ENCODE measurements at regions not wholly inside any gene's neighbourhood (a gene's known extent, or its start where the extent isn't known, plus 50 kb on each side); places are given as distances from the start of the nearest gene placed in this dataset.

DNA sequence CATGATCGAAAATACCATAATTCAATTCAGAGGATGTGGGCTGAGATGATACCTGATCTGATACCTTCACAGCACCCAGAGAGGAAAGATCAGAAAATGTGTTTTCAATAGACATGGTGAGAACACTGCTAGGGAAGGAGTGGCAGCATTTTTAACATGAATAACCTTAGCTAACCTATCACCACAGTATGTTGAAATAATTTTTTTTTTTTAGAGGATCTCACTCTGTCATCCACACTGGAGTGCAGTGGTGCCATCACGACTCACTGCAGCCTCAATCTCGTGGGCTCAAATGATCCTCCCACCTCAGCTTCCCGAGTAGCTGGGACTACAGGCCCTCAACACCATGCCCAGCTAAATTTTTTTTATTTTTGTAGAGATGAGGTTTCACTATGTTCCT lies 90.5 kb upstream of the RAPGEF2 start:
- no peak for DNase-seq (ENCODE audit: low spot score)
- Mint-ChIP-seq H3K27ac (ENCODE audit: unreplicated experiment) (no peak overlapping the region), H3K9me3 (ENCODE audit: low read depth) (no peaks in the 10 kb centered on the region), H3K4me1 (ENCODE audit: low read depth) (peaks cover 19% of the 10 kb centered on the region), H3K36me3 (ENCODE audit: low read depth) (no peaks in the 10 kb centered on the region), H3K27me3 (ENCODE audit: low read depth) (no peaks in the 10 kb centered on the region), H3K4me3 (ENCODE audit: unreplicated experiment) (no peak overlapping the region)
- TF ChIP-seq, protein P1, sequence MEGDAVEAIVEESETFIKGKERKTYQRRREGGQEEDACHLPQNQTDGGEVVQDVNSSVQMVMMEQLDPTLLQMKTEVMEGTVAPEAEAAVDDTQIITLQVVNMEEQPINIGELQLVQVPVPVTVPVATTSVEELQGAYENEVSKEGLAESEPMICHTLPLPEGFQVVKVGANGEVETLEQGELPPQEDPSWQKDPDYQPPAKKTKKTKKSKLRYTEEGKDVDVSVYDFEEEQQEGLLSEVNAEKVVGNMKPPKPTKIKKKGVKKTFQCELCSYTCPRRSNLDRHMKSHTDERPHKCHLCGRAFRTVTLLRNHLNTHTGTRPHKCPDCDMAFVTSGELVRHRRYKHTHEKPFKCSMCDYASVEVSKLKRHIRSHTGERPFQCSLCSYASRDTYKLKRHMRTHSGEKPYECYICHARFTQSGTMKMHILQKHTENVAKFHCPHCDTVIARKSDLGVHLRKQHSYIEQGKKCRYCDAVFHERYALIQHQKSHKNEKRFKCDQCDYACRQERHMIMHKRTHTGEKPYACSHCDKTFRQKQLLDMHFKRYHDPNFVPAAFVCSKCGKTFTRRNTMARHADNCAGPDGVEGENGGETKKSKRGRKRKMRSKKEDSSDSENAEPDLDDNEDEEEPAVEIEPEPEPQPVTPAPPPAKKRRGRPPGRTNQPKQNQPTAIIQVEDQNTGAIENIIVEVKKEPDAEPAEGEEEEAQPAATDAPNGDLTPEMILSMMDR (IDR thresholded peaks at IDR 0.05) = no peak

DNA sequence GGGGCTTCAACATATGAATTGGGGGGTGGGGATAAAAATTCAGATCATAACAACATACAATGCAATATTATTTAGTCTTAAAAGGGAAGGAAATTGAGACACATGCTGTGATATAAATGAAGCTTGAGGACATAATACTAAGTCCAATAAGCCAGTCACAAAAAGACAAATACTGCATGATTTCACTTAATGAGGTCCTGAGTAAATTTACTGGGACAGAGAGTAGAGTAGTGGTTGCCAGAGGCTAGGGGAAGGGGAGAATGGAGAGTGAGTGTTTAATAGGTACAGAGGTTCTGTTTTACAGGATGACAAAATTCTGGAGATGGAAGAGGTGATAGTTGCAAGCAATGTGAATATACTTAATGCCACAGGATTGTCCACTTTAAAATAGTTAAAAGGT lies 89.2 kb upstream of the RAPGEF2 start:
- Mint-ChIP-seq H3K4me1 (ENCODE audit: low read depth) (peaks cover 19% of the 10 kb centered on the region), H3K27ac (ENCODE audit: unreplicated experiment) (no peak overlapping the region), H3K4me3 (ENCODE audit: unreplicated experiment) (no peak overlapping the region), H3K9me3 (ENCODE audit: low read depth) (no peaks in the 10 kb centered on the region), H3K27me3 (ENCODE audit: low read depth) (no peaks in the 10 kb centered on the region), H3K36me3 (ENCODE audit: low read depth) (no peaks in the 10 kb centered on the region)
- TF ChIP-seq, protein P1 (IDR thresholded peaks at IDR 0.05) = no peak
- DNase-seq (ENCODE audit: low spot score) = no peak

DNA sequence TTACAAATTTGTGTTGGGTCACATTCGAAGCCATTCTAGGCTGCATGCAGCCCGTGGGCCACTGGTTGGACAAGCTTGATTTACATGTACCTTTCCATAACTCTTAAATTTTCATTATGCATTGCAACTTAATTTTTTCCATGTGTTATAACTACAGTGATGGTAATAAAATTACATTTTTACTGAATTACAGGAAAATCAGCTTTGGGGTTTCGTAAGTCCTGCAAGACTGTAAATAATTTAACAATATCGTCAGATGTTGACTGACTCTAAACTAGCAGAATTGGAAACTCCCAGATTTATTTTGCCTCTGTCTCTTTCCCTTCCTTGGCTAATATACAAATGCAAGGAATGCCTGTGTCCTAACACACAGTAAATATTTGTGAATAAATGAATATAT lies 88.0 kb upstream of the RAPGEF2 start:
- H3K4me1 Mint-ChIP-seq (ENCODE audit: low read depth) = peaks cover 19% of the 10 kb centered on the region
- TF ChIP-seq, protein P1 (IDR thresholded peaks at IDR 0.05) = no peak
- H3K36me3 Mint-ChIP-seq (ENCODE audit: low read depth) = no peaks in the 10 kb centered on the region
- H3K27me3 Mint-ChIP-seq (ENCODE audit: low read depth) = no peaks in the 10 kb centered on the region
- no peak overlapping the region for H3K27ac Mint-ChIP-seq (ENCODE audit: unreplicated experiment)
- no peaks in the 10 kb centered on the region for H3K9me3 Mint-ChIP-seq (ENCODE audit: low read depth)
- DNase-seq (ENCODE audit: low spot score) = no peak
- no peak overlapping the region for H3K4me3 Mint-ChIP-seq (ENCODE audit: unreplicated experiment)

DNA sequence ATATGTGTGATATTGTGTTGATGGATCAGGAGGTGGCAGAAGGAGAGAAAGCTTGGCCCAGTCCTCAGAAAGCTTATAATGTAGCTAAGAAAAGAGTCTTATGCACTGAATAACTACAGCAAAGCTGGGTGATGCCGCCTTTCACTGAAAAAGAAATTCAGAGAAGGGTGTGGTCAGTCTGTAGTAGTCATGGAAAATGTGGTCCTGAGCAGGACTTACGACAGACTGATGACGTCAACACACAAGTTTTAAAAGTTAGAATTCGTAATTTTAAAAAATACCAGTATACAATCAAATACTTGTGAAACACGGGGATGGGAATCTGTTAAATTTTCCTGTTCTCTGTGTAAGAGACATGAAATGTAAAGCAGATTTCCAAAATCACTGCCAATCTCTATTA lies 87.0 kb upstream of the RAPGEF2 start:
- Mint-ChIP-seq H3K9me3 (ENCODE audit: low read depth) (no peaks in the 10 kb centered on the region), H3K27ac (ENCODE audit: unreplicated experiment) (no peak overlapping the region), H3K27me3 (ENCODE audit: low read depth) (no peaks in the 10 kb centered on the region), H3K4me1 (ENCODE audit: low read depth) (peaks cover 10% of the 10 kb centered on the region), H3K36me3 (ENCODE audit: low read depth) (no peaks in the 10 kb centered on the region), H3K4me3 (ENCODE audit: unreplicated experiment) (no peak overlapping the region)
- TF ChIP-seq, protein P1 (IDR thresholded peaks at IDR 0.05) = no peak
- DNase-seq (ENCODE audit: low spot score) = no peak

DNA sequence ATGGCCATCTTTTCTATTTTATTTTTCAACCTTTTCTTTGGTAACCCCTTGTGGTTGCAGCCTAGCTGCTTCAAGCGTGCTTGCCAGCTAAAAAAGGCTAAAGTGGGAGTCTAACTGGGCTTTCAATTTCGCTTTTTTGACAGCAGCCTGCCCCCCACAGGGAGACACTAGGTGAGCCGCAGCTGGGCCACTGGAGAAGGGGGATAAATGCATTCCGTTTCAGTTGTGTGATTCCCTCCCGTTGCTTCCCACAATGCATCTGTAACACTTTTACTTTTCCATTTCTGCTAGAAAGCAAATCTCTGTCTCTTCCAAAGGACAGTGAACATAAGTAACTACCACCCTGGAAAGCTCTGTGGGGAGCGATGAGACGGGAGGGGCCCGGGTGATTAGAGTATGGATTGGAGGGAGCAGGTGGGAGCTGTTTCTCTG lies 86.3 kb upstream of the RAPGEF2 start:
- TF ChIP-seq, protein P1 (IDR thresholded peaks at IDR 0.05) = peak; percentile 57
- H3K27me3 Mint-ChIP-seq (ENCODE audit: low read depth) = no peaks in the 10 kb centered on the region
- no peak overlapping the region for H3K27ac Mint-ChIP-seq (ENCODE audit: unreplicated experiment)
- peaks cover 9% of the 10 kb centered on the region for H3K4me1 Mint-ChIP-seq (ENCODE audit: low read depth)
- no peaks in the 10 kb centered on the region for H3K9me3 Mint-ChIP-seq (ENCODE audit: low read depth)
- DNase-seq (ENCODE audit: low spot score) = no peak
- H3K4me3 Mint-ChIP-seq (ENCODE audit: unreplicated experiment) = peak overlapping the region; percentile 12
- H3K36me3 Mint-ChIP-seq (ENCODE audit: low read depth) = no peaks in the 10 kb centered on the region

Data from chondrocyte (in vitro differentiated cells).